ENCODE measurements at regions not wholly inside any gene's neighbourhood (a gene's known extent, or its start where the extent isn't known, plus 50 kb on each side); places are given as distances from the start of the nearest gene placed in this dataset.

- TF ChIP-seq CTCF (IDR thresholded peaks at IDR 0.05; ENCODE audit: borderline replicate concordance, extremely low read depth, low read length, poor library complexity, severe bottlenecking) (no peak), EZH2 (IDR thresholded peaks at IDR 0.05; ENCODE audit: borderline replicate concordance, low read depth, low read length, severe bottlenecking) (no peak)
Measured at GRCh38 chr12:89877671-89878070, 169.0 kb upstream of the ATP2B1 start.
